Stimulated activated CD4-positive, alpha-beta T cell treated with anti-CD3 and anti-CD28 coated beads, Interleukin-2, amount 100 ng/mL, for 4 hours (primary cell): ENCODE measurements at regions not wholly inside any gene's neighbourhood (a gene's known extent, or its start where the extent isn't known, plus 50 kb on each side); places are given as distances from the start of the nearest gene placed in this dataset.

Experiments used
- DNase-seq: peaks from one replicate; pipeline ENCODE4 v3.0.0-alpha.2; 2020; ENCODE audit warnings: low read depth

DNA sequence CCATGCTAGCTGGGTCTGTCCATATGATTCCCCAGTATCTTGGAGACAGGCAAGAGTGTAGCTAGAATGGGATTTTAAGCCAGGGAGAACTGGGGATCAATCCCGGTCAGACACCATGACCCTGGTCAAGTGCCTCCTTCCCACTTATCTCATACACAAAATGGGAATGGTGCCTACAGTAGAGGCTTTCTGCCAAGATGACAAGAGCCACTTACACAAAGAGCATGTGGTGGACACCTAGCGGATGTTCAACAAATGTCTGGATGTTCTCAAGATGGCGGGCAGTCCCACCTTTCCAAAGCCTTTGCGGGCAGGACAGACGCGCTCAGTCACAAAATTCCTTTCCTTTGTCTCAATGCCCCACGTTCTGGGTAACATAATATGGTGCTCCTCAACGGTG lies 57.3 kb downstream of the MAF start:
- no peak for DNase-seq

DNA sequence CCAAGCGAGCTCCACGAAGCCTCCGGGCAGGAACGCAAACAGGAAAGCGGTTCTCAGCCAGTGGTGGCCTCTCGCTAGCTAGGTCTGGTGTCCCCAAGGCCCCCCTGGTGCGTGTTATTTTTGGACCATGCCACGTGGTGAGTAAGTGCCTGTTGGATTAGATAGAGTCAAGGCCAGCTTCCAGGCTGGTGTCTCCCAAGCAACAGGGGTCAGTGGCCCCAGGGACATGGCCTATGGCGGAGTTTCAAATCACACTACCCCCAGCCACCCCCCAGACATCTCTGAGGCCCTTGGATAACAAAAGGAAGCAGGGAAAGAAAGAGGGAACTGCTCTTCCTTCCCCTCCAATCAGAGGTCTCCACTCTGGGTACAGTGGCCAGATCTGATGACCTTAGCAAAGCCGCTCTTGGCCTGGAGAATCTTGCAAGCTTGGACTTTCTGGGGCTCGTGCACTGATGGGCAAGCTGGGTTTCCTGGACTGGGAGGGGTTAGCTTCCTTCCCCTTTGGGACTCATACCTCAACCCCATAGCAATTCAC lies 58.2 kb downstream of the MAF start:
- no peak for DNase-seq

DNA sequence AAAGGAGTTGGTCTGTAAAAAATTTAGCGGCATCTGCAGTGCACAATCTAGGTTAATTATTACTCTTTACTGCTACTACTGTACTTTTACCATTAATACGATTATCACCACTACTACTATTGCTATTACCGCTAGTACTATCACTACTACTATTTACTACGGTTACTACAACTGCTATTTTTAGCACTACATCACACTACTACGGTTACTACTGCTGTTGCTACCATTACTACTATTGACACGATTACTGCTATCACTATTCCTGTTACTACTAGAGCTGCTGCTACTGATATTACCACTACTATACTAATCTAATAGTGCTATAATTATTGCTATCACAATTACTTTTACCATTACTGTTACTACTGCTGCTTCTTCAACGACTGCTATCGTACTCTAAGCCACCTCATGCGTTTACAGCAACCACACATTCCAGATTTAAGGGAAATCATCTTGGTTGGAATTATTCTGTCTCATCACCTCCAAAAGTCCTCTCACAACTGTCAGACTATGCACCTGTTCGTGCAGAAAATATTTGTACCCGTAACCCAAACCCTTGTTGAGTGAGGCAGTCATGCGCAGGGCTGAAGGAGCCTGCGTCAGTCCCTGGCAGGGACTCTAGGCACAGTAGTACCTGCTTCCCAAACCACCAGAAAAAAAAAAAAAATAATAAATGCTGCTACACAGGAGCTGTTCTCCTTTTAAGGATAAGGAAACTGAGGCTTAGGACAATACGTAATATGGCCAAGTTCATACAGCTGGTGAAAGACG lies 59.5 kb downstream of the MAF start:
- no peak for DNase-seq

DNA sequence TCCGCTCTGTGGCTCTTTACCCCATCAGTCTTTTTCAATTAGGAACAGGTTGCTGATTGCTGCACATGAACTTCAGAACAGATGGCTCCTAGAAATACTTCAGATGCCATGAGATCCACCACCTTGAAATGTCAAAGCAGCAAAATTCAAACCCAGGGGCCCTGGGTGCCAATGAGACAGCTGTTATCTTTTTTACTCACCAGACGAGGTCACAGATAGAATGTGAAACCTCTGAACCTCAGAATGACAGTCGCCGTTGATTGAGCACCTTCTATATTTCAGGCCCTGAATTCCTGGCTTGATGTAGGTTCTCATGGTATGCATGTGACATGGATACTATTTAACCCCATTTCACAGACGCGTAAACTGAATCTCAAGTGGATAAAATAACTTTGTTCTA lies 63.0 kb downstream of the MAF start:
- no peak for DNase-seq

DNA sequence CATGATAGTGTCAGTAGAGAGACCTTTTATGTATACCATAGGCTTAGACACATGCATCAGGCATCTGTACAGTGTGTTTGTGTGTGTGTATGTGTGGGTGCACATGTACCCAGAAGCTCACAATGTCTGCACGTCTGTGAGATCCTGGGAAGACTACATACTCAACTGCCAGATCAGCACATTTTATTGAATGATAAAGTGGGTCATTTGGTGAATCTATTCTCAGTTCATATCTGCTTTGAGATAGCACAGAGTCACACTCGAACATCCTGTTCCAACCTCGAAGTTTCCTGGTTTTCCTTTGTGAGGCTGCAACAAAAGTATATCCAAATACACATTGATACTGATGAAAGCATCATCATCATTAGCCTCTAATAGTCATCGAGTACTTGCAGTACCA lies 63.6 kb downstream of the MAF start:
- no peak for DNase-seq

DNA sequence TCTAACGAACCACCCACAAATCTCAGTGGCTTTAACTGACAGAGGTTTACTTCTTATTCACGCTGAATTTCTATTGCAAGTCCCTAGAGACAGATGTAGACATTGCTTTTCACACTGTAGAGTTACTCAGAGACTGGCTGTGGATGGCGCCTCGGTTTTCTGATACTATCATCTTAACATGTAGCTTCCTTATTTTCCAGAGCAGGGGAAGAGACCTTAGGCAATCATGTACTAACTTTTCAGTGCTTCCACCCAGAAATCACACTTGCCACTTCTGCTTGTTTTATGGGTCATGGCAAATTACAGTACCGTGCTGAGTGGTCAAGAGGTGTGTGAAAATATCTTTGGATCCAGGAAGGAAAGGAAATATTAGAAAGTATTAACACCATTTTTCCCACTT lies 65.4 kb downstream of the MAF start:
- DNase-seq, result no peak

DNA sequence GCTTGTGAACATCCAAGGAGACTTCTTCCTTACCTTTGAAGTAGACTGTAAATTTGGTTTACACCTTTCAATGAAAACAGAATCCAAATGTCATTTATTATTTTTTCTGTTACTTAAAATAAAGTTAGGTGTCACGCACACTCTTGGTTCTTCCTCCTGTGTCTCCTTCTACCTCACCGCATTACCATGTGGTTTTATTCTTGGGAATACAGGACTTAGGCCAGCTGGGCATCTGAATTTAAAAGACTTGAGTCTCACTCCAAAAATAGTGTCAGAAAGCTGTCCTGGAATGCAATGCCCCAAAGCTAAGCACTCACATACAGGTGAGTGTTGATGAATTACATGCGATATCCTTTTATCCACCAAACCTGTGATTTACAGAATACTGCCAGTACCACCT lies 66.4 kb downstream of the MAF start:
- DNase-seq, result no peak

DNA sequence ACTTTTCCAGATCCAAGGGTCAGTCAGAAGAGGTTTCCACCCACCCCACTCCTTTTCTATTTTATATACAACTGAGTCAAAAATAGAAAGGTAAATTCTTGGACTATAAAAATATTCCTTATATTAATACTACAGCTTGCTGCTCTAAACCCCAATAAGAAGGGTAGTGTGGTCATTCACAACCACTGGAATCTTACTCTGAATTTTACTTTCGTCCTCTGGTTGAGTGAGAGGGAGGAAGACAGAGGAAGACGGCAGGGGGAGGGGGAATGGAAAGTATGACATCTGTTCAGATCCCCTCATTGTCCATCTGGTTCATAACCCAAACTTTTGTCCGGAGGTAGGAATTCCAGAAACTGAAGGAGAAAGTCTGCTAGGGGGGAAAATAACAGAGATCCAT lies 67.2 kb downstream of the MAF start:
- DNase-seq, result no peak

DNA sequence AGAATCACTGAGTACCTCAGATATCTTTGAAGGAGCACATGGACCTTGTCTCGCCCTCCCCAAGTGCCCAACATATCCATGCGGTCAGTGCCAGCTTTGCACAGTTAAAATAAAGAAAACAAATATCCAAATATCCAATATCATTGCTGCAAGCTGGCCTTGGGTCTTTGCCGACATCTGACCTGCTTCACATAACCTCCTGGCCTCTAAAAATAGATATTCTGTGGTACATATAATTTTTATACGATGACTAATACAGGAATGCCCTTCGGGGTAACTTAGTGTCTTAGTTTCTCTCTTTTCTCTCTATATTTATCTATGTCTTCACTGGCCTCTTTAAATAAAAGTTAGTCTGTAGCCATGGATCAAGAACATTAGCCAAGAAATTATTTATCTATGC lies 67.8 kb downstream of the MAF start:
- no peak for DNase-seq

DNA sequence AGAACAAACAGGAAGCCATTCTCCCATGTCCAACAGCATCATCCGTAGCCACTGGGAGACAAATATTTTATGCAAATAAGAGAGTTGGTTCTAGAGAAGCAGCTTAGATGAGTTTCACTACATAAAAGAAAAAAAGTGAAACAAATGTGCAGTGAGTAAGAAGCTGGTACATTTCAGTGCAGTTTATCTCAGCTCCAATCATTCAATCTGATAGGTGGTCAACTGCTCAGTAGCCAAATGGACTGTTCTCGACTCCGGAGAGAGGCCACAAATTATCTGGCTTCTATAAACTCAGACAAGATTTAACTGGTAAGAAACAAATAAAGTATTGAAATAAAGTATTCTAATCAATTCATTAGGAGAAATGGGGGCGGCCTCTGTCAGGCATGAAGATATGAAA lies 68.3 kb downstream of the MAF start:
- DNase-seq, result no peak

DNA sequence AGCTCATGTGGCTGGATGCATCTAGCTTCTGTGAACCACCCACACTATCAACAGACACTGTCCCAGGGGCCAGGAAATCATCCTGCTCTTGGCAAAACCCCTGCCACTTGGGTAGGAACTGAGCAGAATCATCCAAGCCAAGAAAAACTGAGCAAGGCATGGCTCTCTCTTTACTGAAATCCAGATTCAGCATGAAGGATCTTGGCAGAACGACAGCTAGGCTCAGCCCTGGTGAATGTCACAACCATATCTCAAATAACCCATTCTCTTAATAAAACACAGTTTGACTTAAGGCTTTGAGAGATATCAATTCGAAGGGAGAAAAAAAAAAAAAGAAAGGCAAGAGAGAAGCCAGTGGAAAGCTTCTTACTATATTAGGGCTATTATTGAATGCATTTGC lies 72.2 kb downstream of the MAF start:
- no peak for DNase-seq

DNA sequence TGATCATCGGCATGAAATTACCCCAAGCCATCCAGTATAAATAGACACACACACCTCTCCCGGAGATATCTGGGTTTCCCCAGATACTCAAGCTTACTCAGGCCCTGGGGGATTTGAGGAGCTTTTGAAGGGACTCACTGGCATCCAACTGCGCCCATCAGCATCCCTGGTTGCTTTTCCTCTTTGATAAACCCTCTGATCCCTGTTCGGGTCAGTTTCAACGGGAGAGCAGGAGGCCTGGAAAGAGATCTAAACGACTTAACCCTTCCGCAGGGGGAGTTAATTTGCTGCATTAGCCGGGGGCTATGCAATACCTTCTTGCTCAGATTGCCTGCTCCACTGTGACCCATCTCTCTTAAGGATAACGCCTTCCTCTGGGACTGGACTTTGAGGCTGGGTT lies 76.6 kb downstream of the MAF start:
- no peak for DNase-seq

DNA sequence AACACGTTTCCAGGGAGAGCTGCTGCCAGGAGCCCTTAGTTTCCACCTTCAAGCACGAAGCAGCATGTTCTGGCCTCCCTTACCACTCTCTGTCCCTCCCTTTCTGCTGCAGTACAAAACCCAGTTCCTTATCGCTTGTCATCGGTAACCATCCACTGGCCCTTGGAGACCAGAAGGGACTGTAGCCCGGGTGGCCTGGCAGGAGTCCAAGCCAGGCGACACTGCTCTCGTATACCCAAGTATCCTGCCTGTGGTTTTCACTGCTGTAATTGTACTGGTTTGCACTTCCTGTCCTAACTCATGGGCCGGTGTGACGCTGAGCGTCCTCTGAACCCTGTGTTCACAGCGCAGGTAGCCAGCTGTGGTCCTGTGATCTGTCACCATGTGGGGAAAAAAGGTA lies 81.1 kb downstream of the MAF start:
- DNase-seq, result no peak

DNA sequence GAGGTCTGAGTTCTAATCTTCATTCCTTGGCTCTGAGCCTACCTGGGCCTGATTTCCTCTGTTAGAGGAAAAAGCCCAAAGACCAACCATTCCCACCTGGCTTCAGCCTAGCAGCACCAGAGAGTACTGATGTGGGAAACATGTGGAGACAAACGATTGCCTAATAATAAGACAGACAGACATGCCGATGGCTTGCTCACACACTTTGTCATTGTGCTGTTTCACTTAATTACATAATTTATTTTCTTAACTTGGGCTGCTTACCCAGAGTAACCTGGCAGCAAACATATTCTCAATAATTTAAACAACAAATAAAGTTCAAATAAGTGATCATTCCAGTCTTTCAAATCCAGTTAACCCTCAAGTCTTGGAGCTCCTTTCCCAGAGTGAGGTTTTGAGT lies 83.4 kb downstream of the MAF start:
- DNase-seq, result no peak

DNA sequence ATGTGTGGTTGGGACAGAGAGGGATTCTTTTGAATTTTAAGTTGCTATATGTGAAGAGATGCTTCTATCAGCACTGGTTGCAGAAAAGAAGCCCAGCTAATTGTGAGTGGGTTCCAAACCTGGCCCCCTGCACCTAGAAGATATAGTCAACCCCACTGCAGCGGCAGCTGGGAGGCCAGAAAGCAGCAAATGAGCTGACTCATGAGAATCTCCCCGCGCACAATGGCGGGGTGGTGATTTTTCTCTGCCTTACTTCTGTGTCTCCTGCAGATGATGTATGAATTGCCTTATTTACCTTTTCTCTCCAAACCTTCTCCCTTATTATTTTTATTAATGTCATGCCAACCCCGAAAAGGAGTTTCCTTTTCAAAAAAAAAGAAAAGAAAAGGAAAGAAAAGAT lies 89.7 kb downstream of the MAF start:
- no peak for DNase-seq

DNA sequence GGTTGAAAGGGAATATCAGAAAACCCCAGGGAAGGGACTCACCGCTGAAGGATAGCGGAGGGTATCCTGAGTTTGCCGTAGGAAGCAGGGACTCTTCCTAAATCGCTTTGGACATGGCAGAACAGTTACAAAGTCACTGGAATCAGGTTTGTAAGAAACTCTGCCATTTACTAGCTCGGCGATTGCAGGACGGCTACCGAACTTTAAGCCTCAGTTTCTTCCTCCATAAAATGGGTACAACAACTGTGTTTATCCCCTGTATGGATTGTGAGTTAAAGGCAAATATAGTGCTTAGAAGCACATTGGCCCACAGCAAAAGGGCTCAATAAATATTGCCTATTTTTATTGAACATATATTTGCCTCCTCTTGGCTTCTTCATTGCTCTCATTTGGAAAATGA lies 90.6 kb downstream of the MAF start:
- DNase-seq, result no peak

DNA sequence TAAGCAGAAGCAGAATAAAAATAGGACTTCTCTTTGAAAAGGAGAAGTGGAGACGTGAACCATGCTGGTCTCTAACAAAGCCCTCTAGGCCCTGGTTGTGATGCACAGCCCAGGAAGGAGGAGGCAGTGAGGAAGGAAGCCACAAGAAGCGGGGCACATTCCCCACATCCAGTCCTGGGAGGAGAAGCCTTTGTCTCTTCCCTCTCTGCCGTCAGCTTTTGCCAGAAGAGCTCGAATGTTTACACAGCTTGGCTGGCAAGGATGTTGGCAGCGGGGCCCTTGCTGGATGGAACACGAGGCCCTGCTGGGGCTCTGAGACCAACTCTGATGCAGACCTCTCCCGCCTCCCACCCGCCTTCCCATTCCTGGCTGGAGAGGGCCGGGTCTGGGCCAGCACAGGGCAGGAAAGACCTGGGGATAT lies 91.3 kb downstream of the MAF start:
- DNase-seq, result no peak

DNA sequence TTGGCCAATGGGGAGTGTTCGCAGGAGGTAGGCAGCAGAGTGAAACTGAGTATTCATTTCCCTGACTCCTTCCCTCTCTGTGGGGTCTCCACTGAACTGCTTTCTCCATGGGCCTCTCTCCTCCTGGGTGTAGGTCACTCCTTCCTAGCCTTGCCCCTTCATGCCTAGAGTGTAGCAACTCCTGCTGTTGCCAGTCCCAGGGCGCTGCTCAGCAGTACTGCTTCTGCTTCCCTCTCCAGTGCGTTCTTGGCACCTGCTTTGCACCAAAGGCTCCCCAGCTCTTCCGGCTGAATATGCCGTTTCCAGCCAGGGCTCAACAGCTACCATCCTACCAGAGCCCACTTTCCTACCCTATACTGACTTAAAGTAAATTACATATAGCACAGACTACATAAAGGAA lies 92.2 kb downstream of the MAF start:
- DNase-seq, result no peak

DNA sequence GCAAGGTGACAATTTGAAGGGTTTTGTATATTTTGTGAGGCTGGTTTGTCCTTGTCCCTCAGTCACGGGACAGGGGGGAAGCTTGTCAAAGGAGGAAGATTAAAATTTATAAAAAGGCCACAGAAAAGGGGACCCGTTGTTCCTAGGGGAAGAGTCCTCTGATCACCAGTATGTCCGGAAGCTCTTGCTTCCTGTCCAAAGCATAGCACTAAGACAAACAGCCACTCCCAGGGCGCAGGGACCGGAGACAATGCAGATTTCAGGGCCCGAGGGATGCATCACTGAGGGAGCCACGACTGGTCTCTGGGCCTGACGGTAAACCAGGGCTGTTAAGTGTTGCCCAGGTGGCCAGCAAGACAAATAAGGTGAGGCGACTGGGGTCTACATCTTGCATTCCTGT lies 95.2 kb downstream of the MAF start:
- no peak for DNase-seq

DNA sequence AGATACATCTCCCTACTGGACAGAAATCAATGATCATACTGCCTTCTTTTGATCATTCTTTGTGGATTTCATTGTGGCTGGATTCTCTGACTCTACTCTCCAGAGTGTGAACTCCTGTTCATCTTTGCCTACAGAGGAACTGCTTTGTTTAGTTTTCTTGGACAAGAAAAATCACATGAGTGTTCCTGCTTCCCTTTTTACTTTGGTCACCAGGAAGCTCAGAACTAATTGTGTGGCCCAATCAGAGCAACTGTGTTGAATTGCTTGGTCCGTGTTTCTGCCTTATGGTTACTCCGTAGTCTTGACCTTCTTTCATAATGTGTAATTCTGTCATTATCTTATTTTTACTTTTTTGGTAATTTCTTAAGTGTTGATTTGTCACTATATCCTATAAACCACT lies 97.0 kb downstream of the MAF start:
- no peak for DNase-seq

DNA sequence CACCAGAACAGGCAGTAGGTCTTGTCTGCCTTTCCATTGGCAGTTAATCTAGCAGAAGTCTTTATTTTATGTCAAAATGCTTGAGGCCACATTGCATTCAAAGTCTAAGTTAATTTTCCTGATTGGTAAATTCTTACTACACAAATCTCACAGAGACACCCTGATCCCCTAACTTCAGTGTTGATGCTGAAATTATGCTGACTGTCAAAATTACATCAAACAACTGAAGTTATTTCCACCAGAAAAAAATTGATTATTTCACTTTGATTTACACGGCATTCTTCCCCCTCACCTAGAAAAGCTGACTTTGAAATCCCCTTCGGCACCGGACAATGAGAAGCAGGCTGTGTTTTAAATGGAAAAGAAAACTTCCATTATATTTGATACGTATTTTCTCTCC lies 99.1 kb downstream of the MAF start:
- DNase-seq, result no peak

DNA sequence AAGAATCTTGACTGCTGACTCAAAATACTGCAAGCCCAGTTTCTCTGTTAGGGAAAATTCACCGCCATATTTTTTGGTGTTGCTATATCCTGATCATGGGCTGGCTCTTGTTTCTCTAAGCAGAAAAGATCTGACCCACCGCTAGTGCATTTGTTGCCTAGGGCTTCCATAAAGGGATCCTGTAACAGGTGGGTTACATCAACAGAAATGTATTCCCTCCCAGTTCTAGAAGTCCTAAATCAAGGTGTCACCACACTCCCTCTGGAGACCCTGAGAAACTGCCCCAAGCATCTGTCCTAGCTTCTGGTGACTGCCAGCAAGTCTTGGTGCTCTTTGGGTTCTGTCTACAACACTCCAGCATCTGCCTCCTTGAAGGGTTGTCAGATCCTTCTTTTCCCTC lies 99.7 kb downstream of the MAF start:
- no peak for DNase-seq

DNA sequence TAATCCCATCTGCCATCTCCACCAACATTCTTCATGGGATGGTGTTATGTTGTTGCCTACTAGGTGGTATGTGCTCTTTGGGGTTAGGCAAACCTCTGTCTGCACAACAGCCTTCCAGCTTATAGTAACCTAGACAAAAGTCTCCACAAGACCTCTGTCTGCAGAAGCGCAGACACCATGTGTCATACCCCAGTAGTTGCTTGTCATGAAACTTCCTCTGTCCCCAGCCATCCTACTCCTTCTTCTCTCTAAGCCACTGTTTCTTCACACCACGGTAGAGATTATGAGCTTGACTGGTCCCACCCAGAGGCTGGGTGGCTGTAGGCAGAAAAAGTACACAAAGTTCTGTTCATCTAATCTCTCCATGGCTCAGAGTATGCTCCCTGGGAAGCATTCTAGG lies 100.3 kb downstream of the MAF start:
- no peak for DNase-seq

DNA sequence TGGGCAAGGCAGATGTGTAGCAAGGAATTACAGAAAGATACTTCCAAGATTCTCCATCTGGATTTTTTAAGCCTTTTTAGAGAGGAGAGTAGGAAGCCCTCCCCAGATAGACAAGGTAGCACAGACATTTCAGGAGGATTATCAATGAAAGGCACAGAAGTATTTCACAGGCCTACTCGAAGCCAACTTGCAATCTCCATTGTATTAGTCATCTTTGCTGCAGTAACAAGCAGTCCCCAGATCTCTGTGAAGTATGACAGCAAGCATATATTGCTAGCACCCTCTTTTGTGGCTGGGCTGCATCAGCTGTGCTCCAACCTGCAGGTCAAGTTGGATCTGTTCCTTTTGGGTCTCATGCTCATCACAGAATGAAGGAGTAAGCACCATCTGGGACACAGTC lies 101.6 kb downstream of the MAF start:
- DNase-seq, result no peak
